Endothelial cell of umbilical vein (primary cell): ENCODE measurements at regions not wholly inside any gene's neighbourhood (a gene's known extent, or its start where the extent isn't known, plus 50 kb on each side); places are given as distances from the start of the nearest gene placed in this dataset.

Source experiments
- BruUV-seq: library from RNA; stranded (reverse); fragments of 400-500 nt; replicated peaks from 2 replicates; lab custom pipeline; 2021; lab: Mats Ljungman, UMichigan
- CTCF ChIA-PET: fragments of 300-600, 350-600 bp; sonication (Branson Sonifier 250); formaldehyde crosslinking; loops from one replicate; lab custom pipeline; 2021; ENCODE audit warnings: antibody characterized with exemption, inconsistent platforms; lab: Charles Lee
- POLR2A ChIA-PET: fragments of 300-600, 350-600 bp; sonication (Branson Sonifier 250); formaldehyde crosslinking; loops from one replicate; lab custom pipeline; 2021; ENCODE audit warnings: antibody characterized with exemption, inconsistent platforms; lab: Charles Lee
- DNase-seq: peaks from one replicate; pipeline ENCODE4 v3.0.0-alpha.2; 2011; ENCODE audit warnings: low read depth, low spot score
- FAIRE-seq: peaks from 2 replicates; lab custom pipeline; 2011; peaks lifted over from hg19 to GRCh38; lab: Jason Lieb, UNC
- H2AFZ ChIP-seq: 2 replicates; pipeline ENCODE4 v1.6.0; 2012; ENCODE audit warnings: low read depth, low read length, control low read depth, inconsistent platforms
- H3K27ac ChIP-seq: 2 replicates; pipeline ENCODE4 v1.5.1; 2011; ENCODE audit warnings: low read depth, mild to moderate bottlenecking, control low read depth, low read length, moderate library complexity; ENCODE audit not compliant: insufficient read depth
- H3K27me3 ChIP-seq, 2 experiments: 2 replicates each; pipeline versions ENCODE4 v1.6.0 to v1.6.1; 2011; ENCODE audit warnings: low read length in 2 of 2, mixed read lengths in 1 of 2; ENCODE audit not compliant: control insufficient read depth in 2 of 2, insufficient read depth in 2 of 2
- H3K36me3 ChIP-seq, 2 experiments: 2 replicates in 1 of 2; 3 replicates in 1 of 2; pipeline ENCODE4 v1.5.1; 2011; ENCODE audit warnings: low read length in 2 of 2, mild to moderate bottlenecking in 1 of 2, moderate library complexity in 1 of 2; ENCODE audit not compliant: control insufficient read depth in 2 of 2, insufficient read depth in 2 of 2; ENCODE audit errors: extremely low read depth in 1 of 2
- H3K4me1 ChIP-seq: 3 replicates; pipeline ENCODE4 v1.5.1; 2011; ENCODE audit warnings: mild to moderate bottlenecking, low read length; ENCODE audit not compliant: control insufficient read depth, insufficient read depth; ENCODE audit errors: extremely low read depth
- H3K4me2 ChIP-seq: 2 replicates; pipeline ENCODE4 v1.6.1; 2011; ENCODE audit warnings: low read length, control low read depth, mixed read lengths; ENCODE audit not compliant: insufficient read depth
- H3K4me3 ChIP-seq, 3 experiments: fragments of 200-600 bp in 1 of 3; sonication (generic), shearing (Covaris generic) in 1 of 3; replicated peaks in 1 of 3; 2 replicates each; pipeline ENCODE4 v1.5.1; 2011 to 2016; ENCODE audit warnings: control low read depth in 3 of 3, low read length in 3 of 3, mild to moderate bottlenecking in 2 of 3, inconsistent platforms in 1 of 3, low read depth in 1 of 3, moderate library complexity in 1 of 3; ENCODE audit not compliant: insufficient read depth in 1 of 3
- H3K79me2 ChIP-seq: 2 replicates; pipeline ENCODE4 v1.6.0; 2012; ENCODE audit warnings: low read length, inconsistent platforms; ENCODE audit not compliant: control insufficient read depth, insufficient read depth
- H3K9ac ChIP-seq: replicated peaks from 2 replicates; pipeline ENCODE3; 2011; ENCODE audit warnings: low read length, control low read depth; ENCODE audit not compliant: insufficient read depth; ENCODE audit errors: extremely low read depth
- H3K9me1 ChIP-seq: replicated peaks from 3 replicates; pipeline ENCODE4 v1.6.0; 2011; ENCODE audit warnings: mild to moderate bottlenecking, low read length; ENCODE audit not compliant: control insufficient read depth, insufficient read depth; ENCODE audit errors: extremely low read depth
- H3K9me3 ChIP-seq: replicated peaks from 2 replicates; pipeline ENCODE4 v1.5.1; 2012; ENCODE audit warnings: low read length, inconsistent platforms; ENCODE audit not compliant: control insufficient read depth, insufficient read depth
- H4K20me1 ChIP-seq: replicated peaks from 2 replicates; pipeline ENCODE3; 2011; ENCODE audit warnings: mild to moderate bottlenecking, low read length; ENCODE audit not compliant: control insufficient read depth, insufficient read depth; ENCODE audit errors: extremely low read depth
- CTCF ChIP-seq, 2 donors: IDR thresholded peaks; 1 replicate in 1 of 2; 2 replicates in 1 of 2; pipeline ENCODE4 v1.5.1; 2011; ENCODE audit warnings: low read length in 2 of 2, mild to moderate bottlenecking in 2 of 2, moderate library complexity in 2 of 2, control low read depth in 1 of 2, inconsistent platforms in 1 of 2, low read depth in 1 of 2; ENCODE audit not compliant: insufficient read depth in 1 of 2; ENCODE audit errors: extremely low read depth in 1 of 2
- EZH2 ChIP-seq: IDR thresholded peaks from 2 replicates; pipeline ENCODE4 v1.6.1; 2012; ENCODE audit warnings: borderline replicate concordance, low read depth, mild to moderate bottlenecking, moderate library complexity, low read length, inconsistent platforms; ENCODE audit not compliant: severe bottlenecking
- FOS ChIP-seq: IDR thresholded peaks from 2 replicates; pipeline ENCODE4 v1.6.1; 2011; ENCODE audit warnings: mild to moderate bottlenecking, low read length, moderate library complexity, borderline replicate concordance; ENCODE audit not compliant: insufficient read depth
- GATA2 ChIP-seq: IDR thresholded peaks from 2 replicates; pipeline ENCODE4 v1.7.0; 2011; ENCODE audit warnings: low read depth, mild to moderate bottlenecking, moderate library complexity, mixed read lengths, low read length; ENCODE audit not compliant: insufficient read length, insufficient read depth
- JUN ChIP-seq: IDR thresholded peaks from 2 replicates; pipeline ENCODE4 v1.6.1; 2011; ENCODE audit warnings: borderline replicate concordance, low read depth; ENCODE audit not compliant: insufficient read length, insufficient read depth
- MAX ChIP-seq: IDR thresholded peaks from 2 replicates; pipeline ENCODE4 v1.6.1; 2011; ENCODE audit not compliant: insufficient read depth, insufficient read length
- MYC ChIP-seq: IDR thresholded peaks from one replicate; pipeline ENCODE4 v1.6.1; 2011; ENCODE audit warnings: mild to moderate bottlenecking, low read depth, low read length
- POLR2A ChIP-seq: IDR thresholded peaks from 2 replicates; pipeline ENCODE4 v1.6.1; 2012; ENCODE audit warnings: low read depth, mild to moderate bottlenecking, control low read depth, low read length
- POLR2AphosphoS5 ChIP-seq: IDR thresholded peaks from 2 replicates; pipeline ENCODE4 v1.6.1; 2012; ENCODE audit warnings: low read depth, mild to moderate bottlenecking, control low read depth, low read length, moderate library complexity; ENCODE audit not compliant: insufficient read depth
- dilution Hi-C: fragments of 300-500 bp; cut with MboI; formaldehyde crosslinking; loops from one replicate; pipeline ENCODE4 v1.15.0; 2019; ENCODE audit warnings: low sequenced_read_pairs; ENCODE audit not compliant: extremely low pct_ligation_motif_present
- intact Hi-C: fragments of 100-400 bp; cut with micrococcal nuclease; formaldehyde crosslinking; loops from one replicate; pipeline ENCODE4 v1.10.0; 2022

DNA sequence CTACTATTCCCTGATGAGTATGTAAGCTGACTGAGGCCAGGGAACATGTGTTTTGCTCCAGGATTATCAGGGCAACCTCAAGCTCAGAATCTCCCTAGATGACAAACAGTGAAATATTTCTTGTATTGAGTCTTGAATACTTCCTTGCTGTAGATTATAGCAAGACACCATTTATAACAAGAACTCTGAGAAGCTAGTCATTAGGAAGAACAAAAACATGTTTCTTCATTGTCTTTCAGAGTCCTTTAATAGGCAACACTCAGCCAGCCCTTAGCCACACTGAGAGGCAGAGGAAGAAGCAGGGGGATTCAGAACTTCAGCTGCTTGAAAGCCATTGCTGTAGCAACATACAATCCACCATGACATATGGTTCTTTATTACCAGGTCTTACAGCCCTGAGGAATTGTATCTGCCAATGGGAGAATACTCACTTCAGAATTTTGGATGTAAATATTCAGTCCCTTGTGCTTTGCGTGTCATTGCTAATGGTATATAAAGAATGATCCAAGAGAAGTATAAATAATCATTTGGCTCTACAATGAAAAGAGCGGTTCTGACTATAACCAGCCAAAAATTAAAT lies 117.5 kb upstream of the NCKAP5 start:
- FAIRE-seq (no peak), DNase-seq (no peak)
- dilution Hi-C loops: no loop called here
- TF ChIP-seq FOS: no peak
- TF ChIP-seq MYC: no peak
- no peak for TF ChIP-seq JUN
- no peak for TF ChIP-seq POLR2A
- TF ChIP-seq EZH2: no peak
- TF ChIP-seq MAX: no peak
- no peak for TF ChIP-seq CTCF (IDR thresholded peaks at IDR 0.05; ENCODE audit: extremely low read depth in 1 of 2, insufficient read depth in 1 of 2, low read depth in 1 of 2, low read length in 2 of 2)
- no peak for TF ChIP-seq GATA2
- TF ChIP-seq POLR2AphosphoS5: no peak
- Histone ChIP-seq H3K4me3 (no peak overlapping the region), H3K27ac (no peak overlapping the region), H3K27me3 (peaks cover 2 to 9% of the 10 kb centered on the region in 2 experiments), H3K36me3 (no peaks in the 10 kb centered on the region), H3K79me2 (no peaks in the 10 kb centered on the region), H3K4me2 (no peak overlapping the region), H3K9me3 (no peaks in the 10 kb centered on the region), H3K9me1 (no peaks in the 10 kb centered on the region), H3K9ac (no peak overlapping the region), H2AFZ (no peak overlapping the region), H4K20me1 (no peaks in the 10 kb centered on the region), H3K4me1 (no peaks in the 10 kb centered on the region)
- intact Hi-C loops: no loop called here
- ChIA-PET POLR2A (no interaction called here), CTCF (interaction anchor here (1.1 to 1.3 kb wide), 2 partner anchors 9 to 1138 kb away, joined by 3 read pairs; no protein-coding TSS in a partner anchor)
- no TSS peak for BruUV-seq
